GM19455 (cell line): ENCODE measurements at regions not wholly inside any gene's neighbourhood (a gene's known extent, or its start where the extent isn't known, plus 50 kb on each side); places are given as distances from the start of the nearest gene placed in this dataset.

Source experiments
- ATAC-seq: cut with Tn5 transposase; IDR thresholded peaks from one replicate; pipeline ENCODE4 v1.9.1; 2021; ENCODE audit not compliant: unreplicated experiment

GRCh38 chr4:35608205-35608604, 636.1 kb downstream of the ARAP2 start:
- ATAC-seq = no peak

- no peak for ATAC-seq
Observed at GRCh38 chr4:35614120-35614519, 630.2 kb downstream of the ARAP2 start.

GRCh38 chr4:35639929-35640328, 604.4 kb downstream of the ARAP2 start:
- ATAC-seq = no peak

- ATAC-seq = no peak
Observed at GRCh38 chr4:35643661-35644060, 600.7 kb downstream of the ARAP2 start.

- no peak for ATAC-seq
Observed at GRCh38 chr4:35644591-35644990, 599.7 kb downstream of the ARAP2 start.

- no peak for ATAC-seq
Observed at GRCh38 chr4:35649011-35649410, 595.3 kb downstream of the ARAP2 start.

GRCh38 chr4:35649778-35650177, 594.5 kb downstream of the ARAP2 start:
- no peak for ATAC-seq

- no peak for ATAC-seq
Observed at GRCh38 chr4:35652197-35652596, 592.1 kb downstream of the ARAP2 start.

GRCh38 chr4:35653451-35653850, 590.9 kb downstream of the ARAP2 start:
- no peak for ATAC-seq

GRCh38 chr4:35673137-35673536, 571.2 kb downstream of the ARAP2 start:
- ATAC-seq = no peak

GRCh38 chr4:35684755-35685154, 559.6 kb downstream of the ARAP2 start:
- ATAC-seq = no peak

- ATAC-seq = no peak
Observed at GRCh38 chr4:35689870-35690269, 554.4 kb downstream of the ARAP2 start.

GRCh38 chr4:35690271-35690670, 554.0 kb downstream of the ARAP2 start:
- ATAC-seq = no peak

GRCh38 chr4:35695003-35695402, 549.3 kb downstream of the ARAP2 start:
- ATAC-seq = no peak

- ATAC-seq = no peak
Observed at GRCh38 chr4:35695421-35695820, 548.9 kb downstream of the ARAP2 start.

- ATAC-seq = no peak
Observed at GRCh38 chr4:35697210-35697736, 547.0 kb downstream of the ARAP2 start.

GRCh38 chr4:35700663-35701062, 543.7 kb downstream of the ARAP2 start:
- no peak for ATAC-seq

- ATAC-seq = no peak
Observed at GRCh38 chr4:35709080-35709479, 535.2 kb downstream of the ARAP2 start.

GRCh38 chr4:35710343-35710742, 534.0 kb downstream of the ARAP2 start:
- no peak for ATAC-seq

GRCh38 chr4:35711127-35711526, 533.2 kb downstream of the ARAP2 start:
- ATAC-seq = no peak

GRCh38 chr4:35723973-35724372, 520.3 kb downstream of the ARAP2 start:
- ATAC-seq = no peak

- ATAC-seq = no peak
Observed at GRCh38 chr4:35725131-35725530, 519.2 kb downstream of the ARAP2 start.

- no peak for ATAC-seq
Observed at GRCh38 chr4:35730414-35730813, 513.9 kb downstream of the ARAP2 start.
